C1 segment of cervical spinal cord (tissue), 14 donors: ENCODE measurements at regions not wholly inside any gene's neighbourhood (a gene's known extent, or its start where the extent isn't known, plus 50 kb on each side); places are given as distances from the start of the nearest gene placed in this dataset.
"Not testable (repeated sequence)": the region's sequence is repeated elsewhere in the genome, so short reads cannot be mapped to it uniquely, and the experiment has no call there.

Experiments used
- DNase-seq, 14 donors: peaks; one replicate each; lab custom pipeline; 2025; lab: John Stamatoyannopoulos, UW

DNA sequence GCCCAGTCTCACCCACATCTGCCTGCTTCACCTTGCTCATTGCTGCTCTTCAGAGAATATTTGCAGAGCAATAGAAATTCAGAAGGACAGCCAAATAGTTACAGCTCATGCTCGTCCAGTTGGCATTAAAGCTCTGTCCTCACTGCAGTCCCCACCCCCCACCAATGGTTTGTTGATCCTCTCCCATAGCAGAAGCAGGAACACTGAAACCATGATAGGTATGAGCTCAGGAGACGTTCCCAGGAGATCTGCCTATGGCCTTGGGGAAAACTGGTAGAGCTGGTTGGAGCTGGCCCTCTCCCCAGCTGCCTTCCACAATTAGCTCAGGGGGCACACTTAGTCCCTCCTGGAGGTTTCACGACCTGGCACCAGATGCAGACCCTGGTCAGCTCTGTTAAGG is 68.6 kb upstream of the KMT2C start:
- no peak for DNase-seq

DNA sequence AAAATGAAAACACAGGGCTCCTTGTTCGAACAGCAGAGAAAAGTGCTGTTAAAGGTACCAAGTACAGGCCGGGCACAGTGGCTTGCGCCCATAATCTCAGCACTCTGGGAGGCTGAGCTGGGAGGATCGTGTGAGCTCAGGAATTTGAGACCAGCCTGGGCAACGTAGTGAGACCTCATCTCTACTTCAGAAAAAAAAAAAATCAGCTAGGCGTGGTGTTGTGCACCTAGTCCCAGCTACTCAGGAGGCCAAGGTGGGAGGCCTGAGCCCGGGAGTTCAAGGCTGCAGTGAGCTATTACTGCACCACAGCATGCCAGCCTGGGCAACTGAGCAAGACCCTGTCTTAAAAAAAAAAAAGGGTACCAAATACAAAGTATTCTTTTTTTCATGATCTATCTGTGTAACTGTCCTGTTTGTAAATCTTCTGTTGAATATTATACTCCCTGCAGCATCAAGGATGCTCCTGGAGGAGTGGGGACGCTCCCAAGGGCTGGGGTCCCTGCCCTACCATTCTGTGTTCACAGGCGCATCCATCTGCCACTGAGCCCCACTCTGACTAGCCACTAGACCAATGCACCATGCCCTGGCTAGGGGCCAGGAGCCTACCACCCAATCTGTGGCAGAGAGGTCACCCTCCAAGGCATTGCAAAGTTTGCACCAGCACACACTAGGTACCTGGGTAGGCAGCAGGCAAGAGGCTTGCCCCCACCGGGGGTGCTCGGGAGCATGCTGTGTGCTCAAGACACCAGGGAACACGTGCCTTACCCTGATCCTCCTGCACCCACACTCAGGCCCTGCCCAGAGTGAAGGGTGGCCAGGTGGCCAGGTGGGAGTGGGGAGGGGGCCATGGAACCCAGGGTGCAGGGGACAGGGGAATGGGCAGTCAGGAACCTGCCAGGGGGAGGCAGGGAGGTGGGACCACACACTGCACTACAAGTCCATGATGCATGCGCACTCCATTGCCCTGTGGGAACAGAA is 67.3 kb upstream of the KMT2C start:
- DNase-seq: no peak

DNA sequence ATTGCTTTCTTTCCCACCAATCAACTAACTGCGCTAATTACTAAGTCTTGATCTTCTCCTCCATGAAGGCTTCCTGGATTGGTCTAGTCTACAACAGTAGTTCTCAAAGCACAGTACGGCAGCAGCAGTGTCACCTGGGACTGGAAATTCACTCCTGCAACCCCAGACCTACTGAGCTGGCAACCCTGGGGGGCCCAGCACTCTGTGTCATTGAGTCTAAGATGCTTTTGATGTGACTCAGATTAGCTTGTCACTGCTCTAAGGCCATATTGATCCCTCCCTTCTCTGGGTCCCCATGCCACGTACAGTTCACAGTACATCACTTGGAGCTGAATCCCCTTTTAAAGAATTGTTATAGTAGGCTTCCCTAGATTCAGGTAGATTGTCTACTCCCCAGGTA is 65.7 kb upstream of the KMT2C start:
- DNase-seq: no peak

DNA sequence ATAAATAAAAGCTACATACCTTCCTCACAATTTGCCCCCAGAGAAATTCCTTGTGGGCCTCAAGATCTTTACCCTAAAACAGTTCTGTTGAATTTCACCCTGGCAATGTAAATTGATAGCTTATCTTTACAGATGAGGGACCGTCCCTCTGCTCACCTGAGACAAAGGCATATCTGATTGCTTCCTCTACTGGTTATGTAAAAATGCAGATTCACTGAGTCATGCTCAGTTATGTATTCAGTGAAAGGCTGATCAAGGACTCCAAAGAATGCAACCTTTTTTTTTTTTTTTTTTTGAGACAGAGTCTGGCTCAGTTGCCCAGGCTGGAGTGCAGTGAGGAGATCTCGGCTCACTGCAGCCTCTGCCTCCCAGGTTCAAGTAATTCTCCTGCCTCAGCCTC is 64.2 kb upstream of the KMT2C start:
- not testable (repeated sequence) for DNase-seq

DNA sequence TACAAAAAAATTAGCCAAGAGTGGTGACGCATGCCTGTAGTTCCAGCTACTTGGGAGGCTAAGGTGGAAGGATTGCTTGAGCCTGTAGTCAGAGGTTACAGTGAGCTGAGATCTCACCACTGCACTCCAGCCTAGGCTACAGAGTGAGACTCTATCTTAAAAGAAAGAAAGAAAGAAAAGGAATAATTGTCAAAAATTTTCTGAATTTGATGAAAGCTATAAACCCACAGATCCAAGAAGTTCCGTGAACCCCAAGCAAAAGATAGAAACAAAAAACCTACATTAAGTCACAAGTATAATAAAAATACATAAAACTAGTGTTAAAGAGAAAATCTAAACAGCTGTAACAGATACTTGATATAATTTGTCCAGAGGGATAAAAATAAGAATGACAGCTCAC is 60.1 kb upstream of the KMT2C start:
- DNase-seq: no peak

DNA sequence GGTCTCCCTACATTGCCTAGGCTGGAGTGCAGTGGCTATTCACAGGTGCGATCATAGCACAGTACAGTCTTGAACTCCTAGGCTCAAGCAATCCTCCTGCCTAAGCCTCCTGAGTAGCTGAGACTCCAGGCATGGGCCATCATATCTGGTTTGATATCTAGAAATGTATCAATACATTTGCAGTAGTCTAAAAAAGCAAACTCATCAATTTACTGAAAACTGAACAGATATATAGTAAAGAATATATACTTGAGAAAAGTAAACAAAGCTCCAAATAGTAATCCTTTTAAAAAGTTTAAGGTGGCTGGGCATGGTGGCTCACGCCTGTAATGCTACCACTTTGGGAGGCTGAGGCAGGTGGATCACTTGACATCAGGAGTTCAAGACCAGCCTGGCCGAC is 57.1 kb upstream of the KMT2C start:
- no peak for DNase-seq

DNA sequence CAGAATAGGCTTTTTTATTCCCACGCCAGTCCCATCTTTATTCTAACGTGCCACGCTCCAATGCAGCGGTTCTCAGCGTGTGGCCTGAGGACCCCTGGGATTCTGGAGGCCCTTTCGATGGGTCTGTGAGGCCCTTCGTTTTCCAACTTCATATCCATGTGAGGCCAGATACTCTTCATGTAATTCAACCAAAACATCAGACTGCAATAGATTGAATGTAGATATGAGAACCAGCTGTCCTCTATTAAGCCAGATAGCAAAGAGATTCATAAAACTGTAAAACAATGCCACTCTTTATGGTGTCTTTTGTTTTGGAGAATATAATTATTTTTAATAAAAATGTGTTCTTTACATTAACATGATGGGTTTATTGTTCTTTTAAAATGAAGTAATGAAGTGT is 53.2 kb upstream of the KMT2C start:
- no peak for DNase-seq

DNA sequence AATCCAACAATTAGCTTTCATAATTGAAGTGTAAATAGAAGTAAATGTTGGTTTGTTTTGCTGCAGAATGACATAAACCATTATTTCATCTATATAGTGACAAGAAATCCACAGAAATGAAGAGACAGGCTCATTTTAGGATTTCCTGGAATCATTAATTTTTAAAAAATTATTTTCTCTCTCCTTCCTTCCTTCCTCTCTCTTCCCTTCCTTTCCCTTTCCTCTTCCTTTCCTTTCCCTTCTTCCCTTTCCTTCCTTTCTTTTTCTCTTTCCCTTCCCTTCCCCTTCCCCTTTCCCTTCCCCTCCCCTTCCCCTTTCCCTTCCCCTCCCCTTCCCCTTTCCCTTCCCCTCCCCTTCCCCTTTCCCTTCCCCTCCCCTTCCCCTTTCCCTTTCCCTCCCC is 51.2 kb upstream of the KMT2C start:
- no peak for DNase-seq

DNA sequence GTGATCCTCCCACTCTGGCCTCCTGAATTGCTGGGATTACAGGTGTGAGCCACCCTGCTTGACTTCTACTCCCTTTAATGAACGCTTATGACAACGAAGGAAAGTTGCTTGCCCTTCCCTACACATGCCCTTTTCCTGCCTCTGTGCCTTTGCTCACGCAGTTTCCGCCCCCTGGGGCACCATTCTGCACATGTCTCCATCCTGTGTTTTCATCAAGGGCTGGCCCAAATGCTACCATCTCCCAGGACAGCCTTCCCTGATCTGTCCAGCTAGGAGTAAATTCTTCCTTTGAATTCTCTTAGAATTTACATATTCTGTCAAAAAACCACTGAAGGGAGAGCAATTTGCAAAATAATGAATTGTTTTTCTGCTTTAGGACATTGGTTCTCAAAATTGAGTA is 50.0 kb upstream of the KMT2C start:
- DNase-seq: no peak
